IMR-90 (cell line): ENCODE measurements at regions not wholly inside any gene's neighbourhood (a gene's known extent, or its start where the extent isn't known, plus 50 kb on each side); places are given as distances from the start of the nearest gene placed in this dataset.
A peak's percentile ranks its signal among the peaks of the same experiment; 100 is the strongest.

ENCODE experiments used
- ATAC-seq: fragments of 200-7000 bp; cut with Tn5 transposase; 2 replicates; pipeline ENCODE4 v1.9.1; 2020; ENCODE audit warnings: low read depth, mild to moderate bottlenecking, moderate library complexity
- BruUV-seq: library from RNA; stranded (reverse); fragments of 400-500 nt; replicated peaks from 2 replicates; lab custom pipeline; 2021; lab: Mats Ljungman, UMichigan
- CTCF ChIA-PET: fragments of 300-600 bp; formaldehyde crosslinking; extraction: SDS; loops from one replicate; lab custom pipeline; 2021; ENCODE audit warnings: antibody characterized with exemption; lab: Yijun Ruan, JAX
- POLR2A ChIA-PET: fragments of 300-600 bp; sonication (Branson Sonifier 250); formaldehyde crosslinking; loops from one replicate; lab custom pipeline; 2022; ENCODE audit warnings: antibody characterized with exemption; ENCODE audit not compliant: unreplicated experiment; lab: Charles Lee
- DNase-seq: peaks from one replicate; pipeline ENCODE4 v3.0.0; 2013
- H2AFZ ChIP-seq: replicated peaks from 2 replicates; pipeline ENCODE3; 2013; ENCODE audit warnings: low read length, mild to moderate bottlenecking; ENCODE audit not compliant: poor library complexity
- H2AK5ac ChIP-seq: 2 replicates; pipeline ENCODE4 v1.6.1; 2013; ENCODE audit warnings: low read depth, low read length, inconsistent platforms
- H2AK9ac ChIP-seq: replicated peaks from 2 replicates; pipeline ENCODE3; 2013; ENCODE audit warnings: mild to moderate bottlenecking, low read depth, low read length, moderate library complexity; ENCODE audit not compliant: poor library complexity
- H2BK120ac ChIP-seq: 2 replicates; pipeline ENCODE4 v1.6.1; 2013; ENCODE audit warnings: low read depth, low read length, inconsistent platforms
- H2BK15ac ChIP-seq: 3 replicates; pipeline ENCODE4 v1.6.1; 2013; ENCODE audit warnings: low read depth, low read length, inconsistent platforms
- H2BK20ac ChIP-seq: 2 replicates; pipeline ENCODE4 v1.6.1; 2013; ENCODE audit warnings: low read depth, mild to moderate bottlenecking, inconsistent platforms, low read length, moderate library complexity
- H2BK5ac ChIP-seq: 2 replicates; pipeline ENCODE4 v1.6.1; 2013; ENCODE audit warnings: mild to moderate bottlenecking, low read depth, low read length, inconsistent platforms; ENCODE audit not compliant: poor library complexity, severe bottlenecking
- H3K14ac ChIP-seq: replicated peaks from 2 replicates; pipeline ENCODE4 v1.6.1; 2013; ENCODE audit warnings: low read depth, low read length, inconsistent platforms
- H3K18ac ChIP-seq: 2 replicates; pipeline ENCODE4 v1.6.1; 2013; ENCODE audit warnings: low read depth, low read length, control low read depth
- H3K23ac ChIP-seq: 2 replicates; pipeline ENCODE4 v1.6.1; 2013; ENCODE audit warnings: low read depth, low read length, inconsistent platforms
- H3K27ac ChIP-seq: 2 replicates; pipeline ENCODE4 v1.5.1; 2013; ENCODE audit warnings: mild to moderate bottlenecking, control low read depth, low read length; ENCODE audit not compliant: insufficient read depth
- H3K27me3 ChIP-seq: 2 replicates; pipeline ENCODE4 v1.6.1; 2013; ENCODE audit warnings: low read length; ENCODE audit not compliant: control insufficient read depth, insufficient read depth
- H3K36me3 ChIP-seq: 2 replicates; pipeline ENCODE4 v1.6.1; 2013; ENCODE audit warnings: low read length, mixed read lengths; ENCODE audit not compliant: control insufficient read depth, insufficient read depth
- H3K4ac ChIP-seq: 2 replicates; pipeline ENCODE4 v1.6.1; 2013; ENCODE audit warnings: low read depth, low read length, inconsistent platforms
- H3K4me1 ChIP-seq: 2 replicates; pipeline ENCODE4 v1.6.1; 2013; ENCODE audit warnings: low read length, mixed read lengths; ENCODE audit not compliant: control insufficient read depth, insufficient read depth
- H3K4me2 ChIP-seq: 2 replicates; pipeline ENCODE4 v1.6.1; 2013; ENCODE audit warnings: low read depth, mild to moderate bottlenecking, control low read depth, low read length, moderate library complexity
- H3K4me3 ChIP-seq: 2 replicates; pipeline ENCODE4 v1.5.1; 2013; ENCODE audit warnings: low read depth, mild to moderate bottlenecking, control low read depth, low read length, moderate library complexity; ENCODE audit not compliant: insufficient read depth
- H3K56ac ChIP-seq: 2 replicates; pipeline ENCODE4 v1.6.1; 2013; ENCODE audit warnings: low read length, inconsistent platforms; ENCODE audit not compliant: insufficient read depth; ENCODE audit errors: extremely low read depth
- H3K79me1 ChIP-seq, 2 experiments: 2 replicates each; pipeline ENCODE4 v1.6.1; 2013; ENCODE audit warnings: low read length in 2 of 2, inconsistent platforms in 1 of 2, low read depth in 1 of 2
- H3K9ac ChIP-seq: 2 replicates; pipeline ENCODE4 v1.6.1; 2013; ENCODE audit warnings: low read depth, low read length, control low read depth
- H3K9me1 ChIP-seq: 2 replicates; pipeline ENCODE4 v1.6.1; 2013; ENCODE audit warnings: low read length, inconsistent platforms; ENCODE audit not compliant: insufficient read depth
- H3K9me3 ChIP-seq: 2 replicates; pipeline ENCODE4 v1.6.1; 2013; ENCODE audit warnings: low read length; ENCODE audit not compliant: control insufficient read depth, insufficient read depth
- H4K20me1 ChIP-seq: 2 replicates; pipeline ENCODE4 v1.6.1; 2013; ENCODE audit warnings: low read length, inconsistent platforms; ENCODE audit not compliant: insufficient read depth
- H4K5ac ChIP-seq: 2 replicates; pipeline ENCODE4 v1.6.1; 2013; ENCODE audit warnings: mild to moderate bottlenecking, low read depth, low read length, control low read depth
- H4K8ac ChIP-seq, 2 experiments: 2 replicates each; pipeline ENCODE4 v1.6.1; 2013; ENCODE audit warnings: low read depth in 2 of 2, low read length in 2 of 2, control low read depth in 1 of 2, inconsistent platforms in 1 of 2
- H4K91ac ChIP-seq: 2 replicates; pipeline ENCODE4 v1.6.1; 2013; ENCODE audit warnings: low read depth, low read length, inconsistent platforms; ENCODE audit not compliant: insufficient read depth
- BHLHE40 ChIP-seq: fragments of 150-350 bp; IDR thresholded peaks from 2 replicates; pipeline ENCODE4 v1.6.1; 2016; ENCODE audit warnings: mild to moderate bottlenecking, low read depth, low read length
- FOS ChIP-seq: fragments of 150-350 bp; IDR thresholded peaks from 2 replicates; pipeline ENCODE4 v1.6.1; 2016; ENCODE audit warnings: low read depth, low read length
- MAZ ChIP-seq: IDR thresholded peaks from 2 replicates; pipeline ENCODE4 v1.6.1; 2012; ENCODE audit warnings: low read depth, mild to moderate bottlenecking, low read length, improper control_type of control experiment, moderate library complexity, borderline replicate concordance
- MXI1 ChIP-seq: IDR thresholded peaks from 2 replicates; pipeline ENCODE4 v1.6.1; 2012; ENCODE audit warnings: low read depth, mild to moderate bottlenecking, low read length, moderate library complexity, borderline replicate concordance
- NFE2L2 ChIP-seq: fragments of 150-350 bp; IDR thresholded peaks from 2 replicates; pipeline ENCODE4 v1.6.1; 2016; ENCODE audit warnings: low read depth, mild to moderate bottlenecking, low read length
- RAD21 ChIP-seq: IDR thresholded peaks from 2 replicates; pipeline ENCODE4 v1.6.1; 2012; ENCODE audit warnings: low read length, improper control_type of control experiment
- RCOR1 ChIP-seq: IDR thresholded peaks from 2 replicates; pipeline ENCODE4 v1.6.1; 2012; ENCODE audit warnings: mild to moderate bottlenecking, low read length, improper control_type of control experiment; ENCODE audit not compliant: insufficient replicate concordance
- SMC3 ChIP-seq: fragments of 150-350 bp; IDR thresholded peaks from 2 replicates; pipeline ENCODE4 v1.6.1; 2016; ENCODE audit warnings: low read depth, mild to moderate bottlenecking, antibody characterized with exemption, low read length, moderate library complexity
- WGBS, 2 experiments: methylation state at CpG; one replicate each; pipeline versions ENCODE4 v1.1.5 to v1.1.7; 2013; ENCODE audit warnings: missing lambda C conversion rate in 2 of 2; ENCODE audit not compliant: insufficient read length in 1 of 2; ENCODE audit errors: extremely low coverage in 2 of 2; 5-methylcytosine and 5-hydroxymethylcytosine counted together
- dilution Hi-C: fragments of 300-500 bp; cut with HindIII; formaldehyde crosslinking; loops from one replicate; pipeline ENCODE4 v1.14.3; 2018; ENCODE audit warnings: low sequenced_read_pairs; ENCODE audit not compliant: unreplicated experiment
- in situ Hi-C: fragments of 300-500 bp; cut with MboI; formaldehyde crosslinking; loops from 3 replicates; pipeline ENCODE4 v1.14.3; 2019; ENCODE audit warnings: low sequenced_read_pairs, inconsistent platforms, mixed read lengths
- intact Hi-C: fragments of 100-400 bp; cut with micrococcal nuclease; formaldehyde crosslinking; loops from 2 replicates; pipeline ENCODE4 v1.10.0; 2022
- TF ChIP-seq, protein P1 (sequence below): conservative IDR thresholded peaks from 2 replicates; pipeline ENCODE4 v1.5.1; 2012; ENCODE audit warnings: mild to moderate bottlenecking, low read depth, low read length, improper control_type of control experiment

DNA sequence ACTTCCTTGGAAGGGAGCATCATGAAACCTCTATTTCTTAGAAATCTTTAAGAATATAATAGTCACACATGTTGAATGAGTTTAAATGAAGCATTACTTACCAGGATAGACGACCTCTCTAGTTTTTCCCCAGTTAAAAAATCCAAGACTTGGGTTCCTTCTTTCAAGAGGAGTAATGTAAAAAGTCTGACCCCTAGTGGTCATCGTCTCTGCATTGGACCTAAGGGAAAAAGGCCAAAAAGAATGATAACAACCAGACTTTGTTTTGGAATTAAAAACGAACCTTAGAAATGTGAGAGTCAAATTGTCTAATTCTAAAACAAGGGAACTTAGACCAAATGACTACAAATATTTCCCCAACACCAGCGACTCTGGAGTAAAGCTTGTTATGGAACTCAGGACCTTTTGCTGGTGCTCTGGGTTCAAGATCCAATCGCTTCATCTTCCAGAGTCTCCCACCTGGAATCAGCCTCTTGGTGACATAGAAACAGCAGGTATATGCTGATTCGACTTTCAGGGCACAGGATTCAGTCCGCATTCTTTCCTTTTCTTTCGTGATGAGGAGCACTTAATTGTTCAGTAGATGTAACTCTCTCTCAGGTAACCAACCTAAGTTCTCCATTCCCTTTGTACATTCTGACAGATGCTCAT lies 214.8 kb upstream of the TPRG1 start:
- Histone ChIP-seq H3K56ac (no peak overlapping the region), H4K20me1 (no peaks in the 10 kb centered on the region), H2AFZ (no peak overlapping the region), H3K4me2 (no peak overlapping the region), H3K9me1 (peaks cover 4% of the 10 kb centered on the region; the same call in 1 of the 2 replicates), H3K23ac (no peak overlapping the region), H2AK9ac (no peak overlapping the region), H2BK5ac (no peak overlapping the region), H4K8ac (no peak overlapping the region; a peak in 1 of 4 replicates), H3K4me3 (no peak overlapping the region), H3K79me1 (peaks cover 0 to 5% of the 10 kb centered on the region in 2 experiments; a peak in 2 of 4 replicates), H3K9ac (no peak overlapping the region), H3K36me3 (no peaks in the 10 kb centered on the region), H3K14ac (no peak overlapping the region), H3K4ac (no peak overlapping the region), H3K27me3 (no peaks in the 10 kb centered on the region), H3K27ac (no peak overlapping the region), H4K91ac (no peak overlapping the region), H2BK20ac (no peak overlapping the region), H2BK15ac (no peak overlapping the region), H3K4me1 (peaks cover 5% of the 10 kb centered on the region), H4K5ac (no peak overlapping the region), H2BK120ac (no peak overlapping the region), H2AK5ac (peak overlapping the region; percentile 3; the same call in 1 of the 2 replicates), H3K9me3 (no peaks in the 10 kb centered on the region), H3K18ac (no peak overlapping the region)
- no TSS peak for BruUV-seq
- ChIA-PET CTCF (interaction anchor here (1.3 to 8.2 kb wide), 2 partner anchors 159 to 1218 kb away, joined by 3 to 96 read pairs; no protein-coding TSS in a partner anchor), POLR2A (no interaction called here)
- 83% methylated on average over 1 of the region's 8 CpGs; no CpG with 5 or more reads in 1 of the 2 experiments for WGBS, 2 experiments
- DNase-seq (peak; percentile 78), ATAC-seq (no peak; the same call in 1 of the 2 replicates)
- TF ChIP-seq RAD21 (peak; percentile 66), BHLHE40 (no peak), NFE2L2 (no peak), SMC3 (peak; percentile 56), MAZ (no peak), RCOR1 (no peak), MXI1 (no peak), FOS (no peak)
- TF ChIP-seq, protein P1, sequence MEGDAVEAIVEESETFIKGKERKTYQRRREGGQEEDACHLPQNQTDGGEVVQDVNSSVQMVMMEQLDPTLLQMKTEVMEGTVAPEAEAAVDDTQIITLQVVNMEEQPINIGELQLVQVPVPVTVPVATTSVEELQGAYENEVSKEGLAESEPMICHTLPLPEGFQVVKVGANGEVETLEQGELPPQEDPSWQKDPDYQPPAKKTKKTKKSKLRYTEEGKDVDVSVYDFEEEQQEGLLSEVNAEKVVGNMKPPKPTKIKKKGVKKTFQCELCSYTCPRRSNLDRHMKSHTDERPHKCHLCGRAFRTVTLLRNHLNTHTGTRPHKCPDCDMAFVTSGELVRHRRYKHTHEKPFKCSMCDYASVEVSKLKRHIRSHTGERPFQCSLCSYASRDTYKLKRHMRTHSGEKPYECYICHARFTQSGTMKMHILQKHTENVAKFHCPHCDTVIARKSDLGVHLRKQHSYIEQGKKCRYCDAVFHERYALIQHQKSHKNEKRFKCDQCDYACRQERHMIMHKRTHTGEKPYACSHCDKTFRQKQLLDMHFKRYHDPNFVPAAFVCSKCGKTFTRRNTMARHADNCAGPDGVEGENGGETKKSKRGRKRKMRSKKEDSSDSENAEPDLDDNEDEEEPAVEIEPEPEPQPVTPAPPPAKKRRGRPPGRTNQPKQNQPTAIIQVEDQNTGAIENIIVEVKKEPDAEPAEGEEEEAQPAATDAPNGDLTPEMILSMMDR = peak; percentile 74
- in situ Hi-C loops = loop anchor here (10.0 to 25.0 kb wide), 4 partner anchors 452 to 920 kb away; no protein-coding TSS in a partner anchor
- intact Hi-C loops = loop anchor here (1.0 to 10.0 kb wide), 4 partner anchors 191 to 612 kb away; no protein-coding TSS in a partner anchor
- dilution Hi-C loops = loop anchor here (10.0 kb wide), 1 partner anchor 1212 kb away; the partner anchor contains the start of gene BCL6
